Umbilical cord (tissue), 1 donor: ENCODE measurements at regions not wholly inside any gene's neighbourhood (a gene's known extent, or its start where the extent isn't known, plus 50 kb on each side); places are given as distances from the start of the nearest gene placed in this dataset.
"Not testable (repeated sequence)": the region's sequence is repeated elsewhere in the genome, so short reads cannot be mapped to it uniquely, and the experiment has no call there.

Experiments
- DNase-seq: peaks from one replicate; pipeline ENCODE4 v3.0.0-alpha.2; 2015; ENCODE audit warnings: low spot score

GRCh38 chr12:115325858-115326257, 641.9 kb upstream of the TBX3 start:
- DNase-seq: no peak

- peak; percentile 31 for DNase-seq
Observed at GRCh38 chr12:115324949-115325593, 641.1 kb upstream of the TBX3 start.

- no peak for DNase-seq
Observed at GRCh38 chr12:115323223-115323905, 639.4 kb upstream of the TBX3 start.

- no peak for DNase-seq
Observed at GRCh38 chr12:115322275-115322674, 638.3 kb upstream of the TBX3 start.

GRCh38 chr12:115320967-115321366, 637.0 kb upstream of the TBX3 start:
- DNase-seq: no peak

GRCh38 chr12:115320451-115320850, 636.5 kb upstream of the TBX3 start:
- peak; percentile 47 for DNase-seq

GRCh38 chr12:115319446-115320040, 635.6 kb upstream of the TBX3 start:
- DNase-seq: no peak

- DNase-seq: no peak
Observed at GRCh38 chr12:115313929-115314328, 630.0 kb upstream of the TBX3 start.

GRCh38 chr12:115312901-115313300, 628.9 kb upstream of the TBX3 start:
- no peak for DNase-seq

- DNase-seq: no peak
Observed at GRCh38 chr12:115311875-115312274, 627.9 kb upstream of the TBX3 start.

GRCh38 chr12:115308918-115309317, 624.9 kb upstream of the TBX3 start:
- no peak for DNase-seq

GRCh38 chr12:115306380-115306779, 622.4 kb upstream of the TBX3 start:
- DNase-seq: no peak

- no peak for DNase-seq
Observed at GRCh38 chr12:115305867-115306266, 621.9 kb upstream of the TBX3 start.

GRCh38 chr12:115305275-115305674, 621.3 kb upstream of the TBX3 start:
- DNase-seq: no peak

- DNase-seq: peak; percentile 30
Observed at GRCh38 chr12:115303723-115304309, 619.8 kb upstream of the TBX3 start.

GRCh38 chr12:115297445-115297844, 613.5 kb upstream of the TBX3 start:
- no peak for DNase-seq

GRCh38 chr12:115296613-115297198, 612.7 kb upstream of the TBX3 start:
- no peak for DNase-seq

GRCh38 chr12:115295886-115296285, 611.9 kb upstream of the TBX3 start:
- DNase-seq: no peak

- peak; percentile 46 for DNase-seq
Observed at GRCh38 chr12:115294453-115295133, 610.6 kb upstream of the TBX3 start.

- not testable (repeated sequence) for DNase-seq
Observed at GRCh38 chr12:115285429-115285828, 601.5 kb upstream of the TBX3 start.

- no peak for DNase-seq
Observed at GRCh38 chr12:115273456-115273855, 589.5 kb upstream of the TBX3 start.

- no peak for DNase-seq
Observed at GRCh38 chr12:115268451-115268850, 584.5 kb upstream of the TBX3 start.
